K562 (cell line): ENCODE measurements at regions not wholly inside any gene's neighbourhood (a gene's known extent, or its start where the extent isn't known, plus 50 kb on each side); places are given as distances from the start of the nearest gene placed in this dataset.

ENCODE experiments used
- PHF8 ChIP-seq: fragments of 200-600 bp; sonication (generic); IDR thresholded peaks from 2 replicates; pipeline ENCODE4 v1.6.1; 2012; ENCODE audit warnings: mixed run types, mild to moderate bottlenecking, inconsistent platforms, low read length, moderate library complexity, borderline replicate concordance
- RBM25 ChIP-seq: fragments of 200-400 bp; formaldehyde crosslinking; IDR thresholded peaks from 2 replicates; pipeline ENCODE4 v1.6.1; 2018; ENCODE audit warnings: low read length, low read depth, moderate library complexity; ENCODE audit not compliant: severe bottlenecking
- SMARCB1 ChIP-seq: IDR thresholded peaks from 2 replicates; pipeline ENCODE4 v1.6.1; 2011; ENCODE audit warnings: improper control_type of control experiment, low read depth; ENCODE audit not compliant: insufficient read length
- SP2 ChIP-seq: IDR thresholded peaks from 2 replicates; pipeline ENCODE4 v1.6.1; 2011; ENCODE audit warnings: mild to moderate bottlenecking, low read depth, low read length, moderate library complexity; ENCODE audit not compliant: poor library complexity, severe bottlenecking; ENCODE audit errors: extremely low read depth
- ZSCAN32 ChIP-seq: fragments of 450-650 bp; formaldehyde crosslinking; IDR thresholded peaks from 2 replicates; pipeline ENCODE4 v1.4.0; 2020; ENCODE audit warnings: mild to moderate bottlenecking, moderate library complexity
- TF ChIP-seq, protein P1 (sequence below): fragments of 450-650 bp; IDR thresholded peaks from 2 replicates; pipeline ENCODE4 v1.6.1; 2016; ENCODE audit warnings: low read depth

DNA sequence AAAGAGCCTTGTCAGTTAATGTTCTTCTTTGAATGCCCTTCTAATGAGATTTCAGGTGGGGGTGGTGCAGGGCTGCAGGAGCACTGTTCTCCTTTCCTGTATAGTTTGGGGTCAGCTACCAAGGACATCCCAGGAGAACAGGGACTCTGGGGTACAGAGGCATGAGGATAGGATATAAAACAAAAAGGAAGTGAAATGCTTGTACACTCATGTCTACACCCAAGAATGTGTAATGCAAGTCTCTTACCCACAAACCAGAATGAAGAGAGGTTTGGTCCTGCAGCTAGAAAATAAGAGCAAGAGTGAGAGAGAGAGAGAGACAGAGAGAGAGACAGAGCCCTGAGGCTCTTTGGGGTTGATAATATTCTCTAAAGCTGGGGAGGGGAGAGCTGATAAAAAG is 151.8 kb upstream of the KCTD1 start (continued):
- TF ChIP-seq SMARCB1 (no peak), ZSCAN32 (CRISPR knock-in tag) (no peak), PHF8 (no peak), SP2 (no peak), RBM25 (no peak)
- TF ChIP-seq, protein P1, sequence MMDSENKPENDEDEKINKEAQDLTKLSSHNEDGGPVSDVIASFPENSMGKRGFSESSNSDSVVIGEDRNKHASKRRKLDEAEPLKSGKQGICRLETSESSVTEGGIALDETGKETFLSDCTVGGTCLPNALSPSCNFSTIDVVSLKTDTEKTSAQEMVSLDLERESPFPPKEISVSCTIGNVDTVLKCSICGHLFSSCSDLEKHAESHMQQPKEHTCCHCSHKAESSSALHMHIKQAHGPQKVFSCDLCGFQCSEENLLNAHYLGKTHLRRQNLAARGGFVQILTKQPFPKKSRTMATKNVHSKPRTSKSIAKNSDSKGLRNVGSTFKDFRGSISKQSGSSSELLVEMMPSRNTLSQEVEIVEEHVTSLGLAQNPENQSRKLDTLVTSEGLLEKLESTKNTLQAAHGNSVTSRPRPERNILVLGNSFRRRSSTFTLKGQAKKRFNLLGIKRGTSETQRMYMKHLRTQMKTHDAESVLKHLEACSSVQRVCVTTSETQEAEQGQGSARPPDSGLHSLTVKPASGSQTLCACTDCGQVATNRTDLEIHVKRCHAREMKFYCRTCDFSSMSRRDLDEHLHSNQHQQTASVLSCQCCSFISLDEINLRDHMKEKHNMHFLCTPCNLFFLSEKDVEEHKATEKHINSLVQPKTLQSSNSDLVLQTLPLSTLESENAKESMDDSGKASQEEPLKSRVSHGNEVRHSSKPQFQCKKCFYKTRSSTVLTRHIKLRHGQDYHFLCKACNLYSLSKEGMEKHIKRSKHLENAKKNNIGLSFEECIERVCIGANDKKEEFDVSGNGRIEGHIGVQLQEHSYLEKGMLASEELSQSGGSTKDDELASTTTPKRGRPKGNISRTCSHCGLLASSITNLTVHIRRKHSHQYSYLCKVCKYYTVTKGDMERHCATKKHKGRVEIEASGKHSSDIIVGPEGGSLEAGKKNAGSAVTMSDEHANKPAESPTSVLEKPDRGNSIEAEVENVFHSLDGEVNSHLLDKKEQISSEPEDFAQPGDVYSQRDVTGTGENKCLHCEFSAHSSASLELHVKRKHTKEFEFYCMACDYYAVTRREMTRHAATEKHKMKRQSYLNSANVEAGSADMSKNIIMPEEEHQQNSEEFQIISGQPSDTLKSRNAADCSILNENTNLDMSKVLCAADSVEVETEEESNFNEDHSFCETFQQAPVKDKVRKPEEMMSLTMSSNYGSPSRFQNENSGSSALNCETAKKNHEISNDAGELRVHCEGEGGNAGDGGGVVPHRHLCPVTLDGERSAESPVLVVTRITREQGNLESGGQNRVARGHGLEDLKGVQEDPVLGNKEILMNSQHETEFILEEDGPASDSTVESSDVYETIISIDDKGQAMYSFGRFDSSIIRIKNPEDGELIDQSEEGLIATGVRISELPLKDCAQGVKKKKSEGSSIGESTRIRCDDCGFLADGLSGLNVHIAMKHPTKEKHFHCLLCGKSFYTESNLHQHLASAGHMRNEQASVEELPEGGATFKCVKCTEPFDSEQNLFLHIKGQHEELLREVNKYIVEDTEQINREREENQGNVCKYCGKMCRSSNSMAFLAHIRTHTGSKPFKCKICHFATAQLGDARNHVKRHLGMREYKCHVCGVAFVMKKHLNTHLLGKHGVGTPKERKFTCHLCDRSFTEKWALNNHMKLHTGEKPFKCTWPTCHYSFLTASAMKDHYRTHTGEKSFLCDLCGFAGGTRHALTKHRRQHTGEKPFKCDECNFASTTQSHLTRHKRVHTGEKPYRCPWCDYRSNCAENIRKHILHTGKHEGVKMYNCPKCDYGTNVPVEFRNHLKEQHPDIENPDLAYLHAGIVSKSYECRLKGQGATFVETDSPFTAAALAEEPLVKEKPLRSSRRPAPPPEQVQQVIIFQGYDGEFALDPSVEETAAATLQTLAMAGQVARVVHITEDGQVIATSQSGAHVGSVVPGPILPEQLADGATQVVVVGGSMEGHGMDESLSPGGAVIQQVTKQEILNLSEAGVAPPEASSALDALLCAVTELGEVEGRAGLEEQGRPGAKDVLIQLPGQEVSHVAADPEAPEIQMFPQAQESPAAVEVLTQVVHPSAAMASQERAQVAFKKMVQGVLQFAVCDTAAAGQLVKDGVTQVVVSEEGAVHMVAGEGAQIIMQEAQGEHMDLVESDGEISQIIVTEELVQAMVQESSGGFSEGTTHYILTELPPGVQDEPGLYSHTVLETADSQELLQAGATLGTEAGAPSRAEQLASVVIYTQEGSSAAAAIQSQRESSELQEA = no peak
